ENCODE measurements at regions not wholly inside any gene's neighbourhood (a gene's known extent, or its start where the extent isn't known, plus 50 kb on each side); places are given as distances from the start of the nearest gene placed in this dataset.

DNA sequence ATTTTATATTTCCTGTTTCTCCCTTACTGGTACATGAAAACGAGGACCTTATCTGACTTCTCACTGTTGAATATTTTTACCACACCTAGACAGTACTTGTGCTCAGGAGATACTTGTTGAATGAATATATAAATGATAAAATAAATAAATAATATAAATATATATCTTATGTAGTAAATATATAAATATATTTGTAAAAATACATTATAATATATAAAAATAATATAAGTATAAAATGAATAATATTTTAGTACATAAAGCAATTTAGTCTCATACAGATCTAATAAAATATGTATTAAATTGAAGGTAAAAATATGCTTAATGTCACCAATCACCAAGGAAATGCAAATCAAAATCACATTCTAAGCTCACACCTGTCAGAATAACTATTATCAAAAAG, 360.6 kb downstream of the EFNA5 start:
- Histone ChIP-seq H2AFZ (ENCODE audit: low read length, unreplicated experiment) (no peak overlapping the region), H3K27ac (ENCODE audit: low read depth, low read length) (no peak overlapping the region), H3K4me3 (ENCODE audit: low read depth, low read length) (no peak overlapping the region), H3K27me3 (ENCODE audit: insufficient read depth, low read length) (no peaks in the 10 kb centered on the region), H3K36me3 (ENCODE audit: insufficient read depth, low read length) (no peaks in the 10 kb centered on the region), H3K4me1 (ENCODE audit: control insufficient read depth, insufficient read depth, low read length, unreplicated experiment) (no peaks in the 10 kb centered on the region), H3K79me2 (ENCODE audit: control insufficient read depth, insufficient read depth, low read length, unreplicated experiment) (no peaks in the 10 kb centered on the region)

DNA sequence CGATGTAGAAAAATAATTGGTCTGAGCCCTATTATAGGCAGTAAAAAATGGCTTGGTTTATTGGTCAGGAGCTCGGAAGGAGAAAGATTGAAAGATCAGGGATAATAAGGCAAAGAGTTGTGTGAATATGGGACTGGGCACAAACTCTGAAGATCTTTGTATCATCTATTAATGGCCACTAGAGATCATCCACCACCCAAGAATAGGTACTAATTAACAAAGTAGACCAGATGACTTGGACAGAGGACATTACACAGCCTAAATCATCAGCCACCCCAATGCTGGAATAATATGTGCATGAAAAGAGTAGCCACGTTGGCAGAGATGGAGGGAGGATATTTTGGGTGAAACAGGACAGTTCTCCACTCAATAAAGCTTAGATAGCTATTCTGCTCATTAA, 364.1 kb downstream of the EFNA5 start:
- H3K4me3 ChIP-seq (ENCODE audit: low read depth, low read length): no peak overlapping the region
- H3K27ac ChIP-seq (ENCODE audit: low read depth, low read length): no peak overlapping the region
- no peaks in the 10 kb centered on the region for H3K27me3 ChIP-seq (ENCODE audit: insufficient read depth, low read length)
- no peaks in the 10 kb centered on the region for H3K79me2 ChIP-seq (ENCODE audit: control insufficient read depth, insufficient read depth, low read length, unreplicated experiment)
- H3K4me1 ChIP-seq (ENCODE audit: control insufficient read depth, insufficient read depth, low read length, unreplicated experiment): no peaks in the 10 kb centered on the region
- no peaks in the 10 kb centered on the region for H3K36me3 ChIP-seq (ENCODE audit: insufficient read depth, low read length)
- H2AFZ ChIP-seq (ENCODE audit: low read length, unreplicated experiment): no peak overlapping the region

DNA sequence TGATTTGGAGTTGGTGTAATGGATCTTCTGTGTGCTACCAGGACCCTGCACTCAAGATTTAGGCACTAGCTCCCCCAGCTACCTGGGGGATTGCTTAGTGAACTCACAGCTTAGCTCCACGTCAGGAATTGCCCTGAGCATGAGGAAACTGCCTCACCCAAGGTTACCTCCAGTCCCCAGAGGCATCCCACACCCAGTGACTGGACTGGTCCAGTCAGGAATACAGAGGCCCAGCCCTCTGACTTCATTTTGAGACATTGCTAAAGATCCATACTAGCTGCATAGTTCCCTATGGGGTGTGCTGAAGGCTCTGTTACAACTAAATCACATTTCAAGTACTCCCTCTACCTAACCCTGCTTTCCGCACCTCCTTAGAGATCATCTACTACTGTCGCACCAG, 364.7 kb downstream of the EFNA5 start:
- no peak overlapping the region for H2AFZ ChIP-seq (ENCODE audit: low read length, unreplicated experiment)
- H3K4me3 ChIP-seq (ENCODE audit: low read depth, low read length): no peak overlapping the region
- H3K27me3 ChIP-seq (ENCODE audit: insufficient read depth, low read length): no peaks in the 10 kb centered on the region
- no peaks in the 10 kb centered on the region for H3K4me1 ChIP-seq (ENCODE audit: control insufficient read depth, insufficient read depth, low read length, unreplicated experiment)
- H3K79me2 ChIP-seq (ENCODE audit: control insufficient read depth, insufficient read depth, low read length, unreplicated experiment): no peaks in the 10 kb centered on the region
- no peak overlapping the region for H3K27ac ChIP-seq (ENCODE audit: low read depth, low read length)
- H3K36me3 ChIP-seq (ENCODE audit: insufficient read depth, low read length): no peaks in the 10 kb centered on the region

DNA sequence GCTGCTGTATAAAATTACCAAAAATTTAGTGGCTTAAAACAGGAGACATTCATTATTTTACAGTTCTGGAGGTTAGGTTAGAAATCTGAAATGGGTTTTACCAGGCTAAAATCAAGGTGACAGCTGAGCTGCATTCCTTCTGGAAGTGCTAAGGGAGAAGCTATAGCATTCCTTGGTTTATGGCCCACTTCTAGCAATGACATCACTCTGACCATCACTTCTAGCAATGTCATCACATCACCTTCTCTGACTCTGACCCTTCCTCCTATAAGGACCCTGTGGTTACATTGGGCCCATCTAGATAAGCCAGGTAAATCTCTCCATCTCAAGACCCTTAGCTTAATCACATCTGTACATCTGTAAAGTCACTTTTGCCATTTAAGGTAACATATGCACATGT, 366.1 kb downstream of the EFNA5 start:
- Histone ChIP-seq H3K36me3 (ENCODE audit: insufficient read depth, low read length) (no peaks in the 10 kb centered on the region), H3K4me1 (ENCODE audit: control insufficient read depth, insufficient read depth, low read length, unreplicated experiment) (no peaks in the 10 kb centered on the region), H3K79me2 (ENCODE audit: control insufficient read depth, insufficient read depth, low read length, unreplicated experiment) (no peaks in the 10 kb centered on the region), H3K4me3 (ENCODE audit: low read depth, low read length) (no peak overlapping the region), H3K27me3 (ENCODE audit: insufficient read depth, low read length) (no peaks in the 10 kb centered on the region), H2AFZ (ENCODE audit: low read length, unreplicated experiment) (no peak overlapping the region), H3K27ac (ENCODE audit: low read depth, low read length) (no peak overlapping the region)

DNA sequence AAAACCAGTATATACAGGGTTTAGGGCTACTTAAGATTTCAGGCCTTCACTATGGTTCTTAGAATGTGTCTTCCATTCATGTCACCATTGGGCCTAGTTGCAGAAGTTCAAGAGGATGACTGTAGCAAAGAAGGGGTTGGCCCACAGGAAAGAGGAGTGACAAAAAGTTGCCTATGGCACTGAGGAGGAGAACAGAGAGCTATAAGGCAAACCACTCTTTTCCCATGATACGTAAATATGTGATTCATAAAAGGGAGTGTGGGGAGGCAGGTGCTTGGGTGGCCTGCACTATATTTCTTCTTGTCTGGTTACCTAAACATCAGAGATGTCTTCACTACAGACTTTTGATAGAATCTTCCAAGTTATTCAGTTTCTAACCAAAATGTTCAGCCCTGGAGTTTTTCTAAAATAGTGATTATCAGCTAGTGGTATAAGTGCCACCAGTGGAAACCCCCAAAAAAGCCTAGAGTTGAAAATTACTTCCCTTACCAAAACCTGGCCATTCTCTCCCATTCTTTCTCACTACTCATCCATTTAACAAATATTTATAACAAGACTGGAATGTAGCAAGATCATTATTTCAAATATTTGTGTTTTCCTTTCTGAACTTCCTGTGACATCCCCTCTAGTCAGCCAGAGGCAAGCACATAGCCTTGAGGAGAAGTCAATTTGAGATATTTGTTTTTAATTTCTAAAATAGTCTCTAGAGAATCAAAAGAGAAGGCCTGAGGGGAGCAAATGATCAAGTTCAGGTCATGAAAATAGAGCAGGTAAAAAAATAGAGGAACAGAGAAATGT, 367.4 kb downstream of the EFNA5 start:
- no peak overlapping the region for H2AFZ ChIP-seq (ENCODE audit: low read length, unreplicated experiment)
- no peak overlapping the region for H3K27ac ChIP-seq (ENCODE audit: low read depth, low read length)
- no peaks in the 10 kb centered on the region for H3K27me3 ChIP-seq (ENCODE audit: insufficient read depth, low read length)

DNA sequence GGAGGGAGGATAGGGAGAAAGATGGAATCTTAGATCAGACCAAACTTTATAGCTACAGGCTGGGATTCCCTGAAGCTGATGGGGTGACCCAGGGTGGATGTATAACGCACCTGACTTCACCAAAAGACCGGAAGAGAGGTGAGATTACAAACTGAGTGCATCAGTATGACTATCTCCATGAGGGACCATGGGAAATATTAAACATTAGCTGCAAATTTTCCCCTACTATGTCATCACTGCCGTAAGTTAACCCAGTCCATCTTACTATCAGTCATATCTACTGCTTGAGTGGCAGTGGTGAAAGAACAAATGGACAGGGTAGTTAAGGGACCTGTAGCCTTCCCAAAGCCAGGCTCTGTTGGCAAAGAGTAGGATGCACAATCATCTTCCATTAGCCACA, 368.3 kb downstream of the EFNA5 start:
- no peak overlapping the region for H3K27ac ChIP-seq (ENCODE audit: low read depth, low read length)
- H3K27me3 ChIP-seq (ENCODE audit: insufficient read depth, low read length): no peaks in the 10 kb centered on the region
- no peak overlapping the region for H3K4me3 ChIP-seq (ENCODE audit: low read depth, low read length)
- H3K79me2 ChIP-seq (ENCODE audit: control insufficient read depth, insufficient read depth, low read length, unreplicated experiment): no peaks in the 10 kb centered on the region
- H2AFZ ChIP-seq (ENCODE audit: low read length, unreplicated experiment): no peak overlapping the region
- no peaks in the 10 kb centered on the region for H3K36me3 ChIP-seq (ENCODE audit: insufficient read depth, low read length)
- H3K4me1 ChIP-seq (ENCODE audit: control insufficient read depth, insufficient read depth, low read length, unreplicated experiment): no peaks in the 10 kb centered on the region

More for the DNA sequence above, 367.4 kb downstream of the EFNA5 start:
- H3K79me2 ChIP-seq (ENCODE audit: control insufficient read depth, insufficient read depth, low read length, unreplicated experiment): no peaks in the 10 kb centered on the region
- H3K4me3 ChIP-seq (ENCODE audit: low read depth, low read length): no peak overlapping the region
- H3K36me3 ChIP-seq (ENCODE audit: insufficient read depth, low read length): no peaks in the 10 kb centered on the region
- H3K4me1 ChIP-seq (ENCODE audit: control insufficient read depth, insufficient read depth, low read length, unreplicated experiment): no peaks in the 10 kb centered on the region

DNA sequence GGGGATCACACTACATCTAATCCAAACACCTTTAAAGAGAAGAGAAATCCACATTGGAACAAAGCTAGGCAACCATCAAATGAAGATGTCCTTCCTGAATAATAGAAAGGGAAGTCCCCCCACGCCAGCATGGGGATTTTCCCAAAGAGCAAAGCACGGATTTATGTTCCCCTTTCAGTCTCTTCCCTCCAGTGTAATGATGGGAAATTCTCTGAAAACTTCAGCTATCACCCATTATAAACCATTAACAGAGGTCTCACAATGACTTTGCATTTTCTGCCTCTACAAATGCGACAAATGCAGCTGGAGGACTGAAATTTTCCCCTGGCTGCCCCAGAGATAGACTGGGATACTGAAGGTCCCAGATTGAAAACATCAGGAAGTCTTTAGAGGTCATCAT, 368.7 kb downstream of the EFNA5 start:
- Histone ChIP-seq H3K4me1 (ENCODE audit: control insufficient read depth, insufficient read depth, low read length, unreplicated experiment) (no peaks in the 10 kb centered on the region), H3K36me3 (ENCODE audit: insufficient read depth, low read length) (no peaks in the 10 kb centered on the region), H3K79me2 (ENCODE audit: control insufficient read depth, insufficient read depth, low read length, unreplicated experiment) (no peaks in the 10 kb centered on the region), H3K27ac (ENCODE audit: low read depth, low read length) (no peak overlapping the region), H3K27me3 (ENCODE audit: insufficient read depth, low read length) (no peaks in the 10 kb centered on the region), H3K4me3 (ENCODE audit: low read depth, low read length) (no peak overlapping the region), H2AFZ (ENCODE audit: low read length, unreplicated experiment) (no peak overlapping the region)

DNA sequence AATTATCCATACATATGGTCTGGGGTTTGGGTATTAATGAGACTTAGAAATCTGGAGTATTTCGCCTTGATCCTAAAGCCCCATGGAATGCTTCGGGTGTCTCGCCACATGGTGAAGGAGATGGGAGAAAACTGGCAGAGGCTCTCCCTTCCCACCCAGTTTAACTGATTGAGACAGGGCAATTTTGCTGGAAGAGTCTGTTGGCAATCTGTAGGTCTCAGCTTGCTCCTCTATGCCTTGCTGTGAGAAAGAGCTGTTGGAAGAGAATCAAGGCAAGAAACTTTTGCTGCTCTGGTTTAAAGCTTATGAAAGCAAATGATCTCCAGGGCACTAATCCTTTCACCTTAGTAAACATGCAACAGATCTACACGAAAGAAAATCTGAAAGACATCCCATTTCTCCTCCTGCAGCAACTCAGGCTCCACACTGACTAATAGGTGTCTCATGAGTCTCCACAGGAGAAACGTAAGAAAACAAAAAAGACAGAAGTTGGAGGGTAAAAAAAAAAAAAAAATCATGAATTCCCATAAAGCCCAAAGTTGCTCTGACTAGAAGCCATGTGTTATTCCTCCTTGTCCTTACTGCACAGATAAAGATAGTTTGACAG, 369.9 kb downstream of the EFNA5 start:
- Histone ChIP-seq H3K79me2 (ENCODE audit: control insufficient read depth, insufficient read depth, low read length, unreplicated experiment) (no peaks in the 10 kb centered on the region), H3K36me3 (ENCODE audit: insufficient read depth, low read length) (no peaks in the 10 kb centered on the region), H3K27me3 (ENCODE audit: insufficient read depth, low read length) (no peaks in the 10 kb centered on the region), H2AFZ (ENCODE audit: low read length, unreplicated experiment) (peak overlapping the region; percentile 37), H3K4me3 (ENCODE audit: low read depth, low read length) (no peak overlapping the region), H3K4me1 (ENCODE audit: control insufficient read depth, insufficient read depth, low read length, unreplicated experiment) (no peaks in the 10 kb centered on the region), H3K27ac (ENCODE audit: low read depth, low read length) (no peak overlapping the region)

DNA sequence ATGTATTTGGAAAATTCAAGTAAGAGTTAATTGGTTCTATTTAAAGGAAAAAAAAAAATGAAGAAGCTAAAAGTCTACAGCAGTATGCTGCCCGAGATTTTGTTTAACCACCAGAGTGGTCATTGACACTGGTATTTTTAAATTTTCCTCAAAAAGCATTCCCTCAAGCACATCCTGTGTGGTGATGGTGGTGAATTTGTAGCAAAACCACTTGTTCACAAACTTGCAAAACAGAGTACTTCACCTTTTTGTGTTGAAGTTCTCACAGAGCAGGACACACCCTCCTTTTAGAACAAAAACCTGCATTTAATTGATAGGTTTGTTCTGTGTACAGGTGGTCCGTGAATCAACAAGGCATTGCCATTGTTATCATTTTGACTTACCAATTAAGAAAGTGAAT, 374.2 kb downstream of the EFNA5 start:
- H3K27ac ChIP-seq (ENCODE audit: low read depth, low read length): no peak overlapping the region
- no peak overlapping the region for H2AFZ ChIP-seq (ENCODE audit: low read length, unreplicated experiment)
- H3K4me1 ChIP-seq (ENCODE audit: control insufficient read depth, insufficient read depth, low read length, unreplicated experiment): no peaks in the 10 kb centered on the region
- no peaks in the 10 kb centered on the region for H3K79me2 ChIP-seq (ENCODE audit: control insufficient read depth, insufficient read depth, low read length, unreplicated experiment)
- no peak overlapping the region for H3K4me3 ChIP-seq (ENCODE audit: low read depth, low read length)
- no peaks in the 10 kb centered on the region for H3K36me3 ChIP-seq (ENCODE audit: insufficient read depth, low read length)
- no peaks in the 10 kb centered on the region for H3K27me3 ChIP-seq (ENCODE audit: insufficient read depth, low read length)

DNA sequence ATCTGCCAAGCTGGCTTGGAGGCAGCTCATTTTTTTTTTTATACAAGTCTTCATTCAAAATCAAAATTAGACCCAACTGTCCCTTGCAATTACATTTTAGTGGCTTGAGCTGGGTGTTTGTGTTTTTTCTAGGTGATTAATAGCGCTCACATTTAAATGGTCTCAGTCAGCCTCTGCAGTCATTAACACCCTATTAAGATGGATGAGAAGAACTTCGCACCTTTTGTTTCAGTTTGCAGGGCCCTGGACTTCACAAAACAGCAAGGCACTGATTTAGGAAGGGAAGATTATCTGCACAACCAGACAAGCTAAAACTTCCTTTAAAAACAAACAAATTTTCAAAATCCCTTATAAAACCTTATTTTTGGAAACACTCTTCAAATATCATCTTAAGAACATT, 374.8 kb downstream of the EFNA5 start:
- Histone ChIP-seq H3K79me2 (ENCODE audit: control insufficient read depth, insufficient read depth, low read length, unreplicated experiment) (no peaks in the 10 kb centered on the region), H3K36me3 (ENCODE audit: insufficient read depth, low read length) (no peaks in the 10 kb centered on the region), H3K27ac (ENCODE audit: low read depth, low read length) (no peak overlapping the region), H2AFZ (ENCODE audit: low read length, unreplicated experiment) (no peak overlapping the region), H3K27me3 (ENCODE audit: insufficient read depth, low read length) (no peaks in the 10 kb centered on the region), H3K4me1 (ENCODE audit: control insufficient read depth, insufficient read depth, low read length, unreplicated experiment) (no peaks in the 10 kb centered on the region), H3K4me3 (ENCODE audit: low read depth, low read length) (no peak overlapping the region)

DNA sequence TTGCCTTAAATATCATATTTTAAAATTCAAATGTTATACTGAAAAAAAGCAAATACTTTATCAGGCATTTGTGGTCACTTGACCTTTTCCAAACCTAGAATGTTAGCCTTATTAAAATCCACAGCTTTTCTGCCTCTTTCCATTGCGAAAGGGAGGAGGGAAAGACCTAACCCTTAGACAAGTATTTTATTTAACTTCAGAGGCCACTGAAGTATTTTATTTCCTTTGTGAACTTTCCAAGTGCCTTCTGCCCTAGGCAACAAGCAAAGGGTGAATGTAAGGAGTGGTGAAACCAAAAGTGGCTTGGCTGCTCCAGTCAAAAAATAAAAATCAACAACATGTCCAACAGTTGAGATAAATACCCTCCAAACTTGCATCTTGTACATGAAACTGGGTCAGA, 376.1 kb downstream of the EFNA5 start:
- H2AFZ ChIP-seq (ENCODE audit: low read length, unreplicated experiment): no peak overlapping the region
- no peak overlapping the region for H3K27ac ChIP-seq (ENCODE audit: low read depth, low read length)
- H3K36me3 ChIP-seq (ENCODE audit: insufficient read depth, low read length): no peaks in the 10 kb centered on the region
- no peaks in the 10 kb centered on the region for H3K27me3 ChIP-seq (ENCODE audit: insufficient read depth, low read length)
- no peaks in the 10 kb centered on the region for H3K4me1 ChIP-seq (ENCODE audit: control insufficient read depth, insufficient read depth, low read length, unreplicated experiment)
- H3K4me3 ChIP-seq (ENCODE audit: low read depth, low read length): no peak overlapping the region
- no peaks in the 10 kb centered on the region for H3K79me2 ChIP-seq (ENCODE audit: control insufficient read depth, insufficient read depth, low read length, unreplicated experiment)

All from ACC112 (cell line).